PC-3 (cell line): ENCODE measurements at regions not wholly inside any gene's neighbourhood (a gene's known extent, or its start where the extent isn't known, plus 50 kb on each side); places are given as distances from the start of the nearest gene placed in this dataset.
"Not testable (repeated sequence)": the region's sequence is repeated elsewhere in the genome, so short reads cannot be mapped to it uniquely, and the experiment has no call there.

ENCODE experiments used
- EZH2 ChIP-seq: fragments of 300-600 bp; sonication (generic); IDR thresholded peaks from one replicate; pipeline ENCODE4 v1.6.1; 2017; ENCODE audit warnings: antibody characterized with exemption, mild to moderate bottlenecking, low read length; ENCODE audit not compliant: unreplicated experiment
- EZH2phosphoT487 ChIP-seq: fragments of 300-600 bp; sonication (generic); IDR thresholded peaks from 2 replicates; pipeline ENCODE4 v1.6.1; 2018; ENCODE audit warnings: mild to moderate bottlenecking, antibody characterized with exemption, low read length, borderline replicate concordance
- TF ChIP-seq, protein P1 (sequence below): fragments of 300-600 bp; sonication (generic); conservative IDR thresholded peaks from 2 replicates; pipeline ENCODE4 v1.5.1; 2017; ENCODE audit warnings: antibody characterized with exemption, low read depth, mild to moderate bottlenecking, low read length

DNA sequence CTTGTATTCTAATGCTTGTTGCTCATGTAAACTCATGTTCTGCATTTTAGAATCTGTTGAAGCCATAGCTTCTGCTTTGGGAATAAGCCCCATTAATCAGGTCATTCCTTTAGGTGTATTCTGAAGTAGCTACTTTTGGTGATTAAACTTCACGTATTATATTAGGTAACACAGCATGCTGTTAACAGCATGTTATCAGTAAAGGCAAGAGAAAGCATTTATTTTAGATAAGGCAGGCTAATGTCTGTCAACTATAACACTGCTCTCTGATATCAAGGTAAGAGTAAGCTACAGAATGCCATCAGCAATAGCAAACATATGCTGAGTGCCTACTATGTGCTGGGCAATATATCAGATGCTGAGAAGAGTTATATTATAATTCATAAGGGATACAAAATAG lies 726.4 kb downstream of the TTLL7 start:
- TF ChIP-seq EZH2, EZH2phosphoT487: not testable (repeated sequence)
- TF ChIP-seq, protein P1, sequence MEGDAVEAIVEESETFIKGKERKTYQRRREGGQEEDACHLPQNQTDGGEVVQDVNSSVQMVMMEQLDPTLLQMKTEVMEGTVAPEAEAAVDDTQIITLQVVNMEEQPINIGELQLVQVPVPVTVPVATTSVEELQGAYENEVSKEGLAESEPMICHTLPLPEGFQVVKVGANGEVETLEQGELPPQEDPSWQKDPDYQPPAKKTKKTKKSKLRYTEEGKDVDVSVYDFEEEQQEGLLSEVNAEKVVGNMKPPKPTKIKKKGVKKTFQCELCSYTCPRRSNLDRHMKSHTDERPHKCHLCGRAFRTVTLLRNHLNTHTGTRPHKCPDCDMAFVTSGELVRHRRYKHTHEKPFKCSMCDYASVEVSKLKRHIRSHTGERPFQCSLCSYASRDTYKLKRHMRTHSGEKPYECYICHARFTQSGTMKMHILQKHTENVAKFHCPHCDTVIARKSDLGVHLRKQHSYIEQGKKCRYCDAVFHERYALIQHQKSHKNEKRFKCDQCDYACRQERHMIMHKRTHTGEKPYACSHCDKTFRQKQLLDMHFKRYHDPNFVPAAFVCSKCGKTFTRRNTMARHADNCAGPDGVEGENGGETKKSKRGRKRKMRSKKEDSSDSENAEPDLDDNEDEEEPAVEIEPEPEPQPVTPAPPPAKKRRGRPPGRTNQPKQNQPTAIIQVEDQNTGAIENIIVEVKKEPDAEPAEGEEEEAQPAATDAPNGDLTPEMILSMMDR: not testable (repeated sequence)
